Neural cell (in vitro differentiated cells): ENCODE measurements at regions not wholly inside any gene's neighbourhood (a gene's known extent, or its start where the extent isn't known, plus 50 kb on each side); places are given as distances from the start of the nearest gene placed in this dataset.
A peak's percentile ranks its signal among the peaks of the same experiment; 100 is the strongest.

ENCODE experiments used
- H2AFZ ChIP-seq: fragments of 200-600, 300-800 bp; sonication (generic), shearing (Covaris generic); 2 replicates; pipeline ENCODE4 v1.6.0; 2014; ENCODE audit warnings: low read depth, mild to moderate bottlenecking, antibody characterized with exemption, low read length, moderate library complexity
- H3F3A ChIP-seq: fragments of 200-600 bp; shearing (Covaris generic); 2 replicates; pipeline ENCODE4 v1.6.1; 2016; ENCODE audit warnings: mild to moderate bottlenecking, moderate library complexity, mixed read lengths, antibody characterized with exemption, low read length; ENCODE audit not compliant: insufficient read depth, poor library complexity, severe bottlenecking
- H3K27ac ChIP-seq: fragments of 200-600, 300-800 bp; sonication (generic), shearing (Covaris generic); 2 replicates; pipeline ENCODE4 v1.5.1; 2014; ENCODE audit warnings: mild to moderate bottlenecking, low read length, moderate library complexity
- H3K27me3 ChIP-seq: fragments of 300-800, 200-600 bp; sonication (generic), shearing (Covaris generic); 2 replicates; pipeline ENCODE4 v1.6.0; 2014; ENCODE audit warnings: mild to moderate bottlenecking, low read depth, low read length, moderate library complexity; ENCODE audit not compliant: insufficient read depth
- H3K36me3 ChIP-seq: fragments of 300-800, 200-600 bp; sonication (generic), shearing (Covaris generic); 2 replicates; pipeline ENCODE4 v1.5.1; 2014; ENCODE audit warnings: mild to moderate bottlenecking, antibody characterized with exemption, low read length, moderate library complexity; ENCODE audit not compliant: insufficient read depth
- H3K4me2 ChIP-seq: fragments of 300-800, 200-600 bp; sonication (generic), shearing (Covaris generic); 2 replicates; pipeline ENCODE4 v1.6.0; 2014; ENCODE audit warnings: mild to moderate bottlenecking, low read length
- H3K4me3 ChIP-seq: fragments of 300-800, 200-600 bp; sonication (generic), shearing (Covaris generic); 2 replicates; pipeline ENCODE4 v1.5.1; 2014; ENCODE audit warnings: mild to moderate bottlenecking, low read length, moderate library complexity
- H3K79me2 ChIP-seq: fragments of 200-600 bp; shearing (Covaris generic); replicated peaks from 2 replicates; pipeline ENCODE4 v1.6.0; 2014; ENCODE audit warnings: mild to moderate bottlenecking, low read length, moderate library complexity; ENCODE audit not compliant: insufficient read depth
- H3K9ac ChIP-seq: fragments of 300-800, 200-600 bp; sonication (generic), shearing (Covaris generic); 2 replicates; pipeline ENCODE4 v1.6.1; 2016; ENCODE audit warnings: mild to moderate bottlenecking, low read length, mixed read lengths
- H3K9me2 ChIP-seq: fragments of 200-600 bp; shearing (Covaris generic); 2 replicates; pipeline ENCODE4 v1.6.1; 2016; ENCODE audit warnings: mild to moderate bottlenecking, low read length, mixed read lengths; ENCODE audit not compliant: insufficient read depth
- H3K9me3 ChIP-seq: fragments of 200-600, 300-800 bp; sonication (generic), shearing (Covaris generic); 2 replicates; pipeline ENCODE4 v1.6.1; 2016; ENCODE audit warnings: mild to moderate bottlenecking, mixed run types, low read length, moderate library complexity, mixed read lengths
- H4K20me1 ChIP-seq: fragments of 200-600 bp; shearing (Covaris generic); 2 replicates; pipeline ENCODE4 v1.6.1; 2016; ENCODE audit warnings: mild to moderate bottlenecking, mixed run types; ENCODE audit not compliant: insufficient read depth
- EP300 ChIP-seq: fragments of 450-650 bp; conservative IDR thresholded peaks from 2 replicates; pipeline ENCODE4 v1.6.1; 2014; ENCODE audit warnings: antibody characterized with exemption, mild to moderate bottlenecking, moderate library complexity; ENCODE audit not compliant: poor library complexity, severe bottlenecking
- EZH2 ChIP-seq: fragments of 200-600, 300-800 bp; shearing (Covaris generic), sonication (generic); IDR thresholded peaks from 2 replicates; pipeline ENCODE4 v1.6.1; 2014; ENCODE audit warnings: antibody characterized with exemption, low read length, borderline replicate concordance, mild to moderate bottlenecking; ENCODE audit not compliant: insufficient read depth, poor library complexity, severe bottlenecking
- MXI1 ChIP-seq: fragments of 450-650 bp; conservative IDR thresholded peaks from 2 replicates; pipeline ENCODE4 v1.6.1; 2014; ENCODE audit warnings: antibody characterized with exemption, mild to moderate bottlenecking; ENCODE audit not compliant: poor library complexity, severe bottlenecking
- POLR2AphosphoS5 ChIP-seq: IDR thresholded peaks from 2 replicates; pipeline ENCODE4 v1.6.1; 2012
- RAD21 ChIP-seq: fragments of 450-650 bp; conservative IDR thresholded peaks from 2 replicates; pipeline ENCODE4 v1.6.1; 2014; ENCODE audit warnings: antibody characterized with exemption, mild to moderate bottlenecking, moderate library complexity
- SMC3 ChIP-seq: fragments of 450-650 bp; conservative IDR thresholded peaks from 2 replicates; pipeline ENCODE4 v1.6.1; 2014; ENCODE audit warnings: antibody characterized with exemption, mild to moderate bottlenecking, moderate library complexity; ENCODE audit not compliant: poor library complexity
- TAF1 ChIP-seq: IDR thresholded peaks from 2 replicates; pipeline ENCODE4 v1.6.1; 2012; ENCODE audit warnings: low read depth
- TF ChIP-seq, protein P1 (sequence below): IDR thresholded peaks from 2 replicates; pipeline ENCODE4 v1.6.1; 2012; ENCODE audit warnings: borderline replicate concordance

DNA sequence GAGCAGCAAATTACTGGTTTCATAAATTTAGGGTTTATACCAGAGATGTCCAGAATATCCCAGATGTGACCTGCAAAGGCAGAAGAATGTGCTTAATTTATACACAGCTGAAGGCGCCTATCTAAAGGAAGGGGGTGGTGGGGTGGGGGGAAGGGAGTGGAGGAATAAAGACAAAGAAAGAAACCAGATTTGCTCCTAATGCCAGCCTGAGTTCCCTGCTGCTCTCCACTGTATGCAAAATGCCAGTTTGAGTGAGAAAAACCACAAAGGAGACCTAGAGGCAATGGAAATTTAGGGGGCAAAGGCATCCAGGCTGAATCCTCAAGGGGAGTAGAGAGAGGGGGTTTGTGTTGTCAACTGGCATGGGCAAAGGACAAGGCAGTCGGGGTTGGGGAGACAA, 161.5 kb upstream of the TOX3 start:
- Histone ChIP-seq H3K36me3 (no peaks in the 10 kb centered on the region), H3F3A (no peaks in the 10 kb centered on the region), H3K27ac (peak overlapping the region; percentile 10), H3K79me2 (no peaks in the 10 kb centered on the region), H3K4me2 (no peak overlapping the region), H2AFZ (no peak overlapping the region), H3K9ac (no peak overlapping the region), H3K4me3 (no peak overlapping the region), H3K9me3 (no peaks in the 10 kb centered on the region), H3K9me2 (no peaks in the 10 kb centered on the region), H3K27me3 (no peaks in the 10 kb centered on the region), H4K20me1 (no peaks in the 10 kb centered on the region)
- TF ChIP-seq EZH2 (no peak), TAF1 (no peak), RAD21 (no peak), SMC3 (no peak)

GRCh38 chr16:52707676-52708337, 160.9 kb upstream of the TOX3 start:
- H3K9me2 ChIP-seq, result no peaks in the 10 kb centered on the region
- TF ChIP-seq SMC3 (peak; percentile 13), POLR2AphosphoS5 (no peak), RAD21 (peak; percentile 21), EZH2 (no peak), MXI1 (no peak)
- TF ChIP-seq, protein P1, sequence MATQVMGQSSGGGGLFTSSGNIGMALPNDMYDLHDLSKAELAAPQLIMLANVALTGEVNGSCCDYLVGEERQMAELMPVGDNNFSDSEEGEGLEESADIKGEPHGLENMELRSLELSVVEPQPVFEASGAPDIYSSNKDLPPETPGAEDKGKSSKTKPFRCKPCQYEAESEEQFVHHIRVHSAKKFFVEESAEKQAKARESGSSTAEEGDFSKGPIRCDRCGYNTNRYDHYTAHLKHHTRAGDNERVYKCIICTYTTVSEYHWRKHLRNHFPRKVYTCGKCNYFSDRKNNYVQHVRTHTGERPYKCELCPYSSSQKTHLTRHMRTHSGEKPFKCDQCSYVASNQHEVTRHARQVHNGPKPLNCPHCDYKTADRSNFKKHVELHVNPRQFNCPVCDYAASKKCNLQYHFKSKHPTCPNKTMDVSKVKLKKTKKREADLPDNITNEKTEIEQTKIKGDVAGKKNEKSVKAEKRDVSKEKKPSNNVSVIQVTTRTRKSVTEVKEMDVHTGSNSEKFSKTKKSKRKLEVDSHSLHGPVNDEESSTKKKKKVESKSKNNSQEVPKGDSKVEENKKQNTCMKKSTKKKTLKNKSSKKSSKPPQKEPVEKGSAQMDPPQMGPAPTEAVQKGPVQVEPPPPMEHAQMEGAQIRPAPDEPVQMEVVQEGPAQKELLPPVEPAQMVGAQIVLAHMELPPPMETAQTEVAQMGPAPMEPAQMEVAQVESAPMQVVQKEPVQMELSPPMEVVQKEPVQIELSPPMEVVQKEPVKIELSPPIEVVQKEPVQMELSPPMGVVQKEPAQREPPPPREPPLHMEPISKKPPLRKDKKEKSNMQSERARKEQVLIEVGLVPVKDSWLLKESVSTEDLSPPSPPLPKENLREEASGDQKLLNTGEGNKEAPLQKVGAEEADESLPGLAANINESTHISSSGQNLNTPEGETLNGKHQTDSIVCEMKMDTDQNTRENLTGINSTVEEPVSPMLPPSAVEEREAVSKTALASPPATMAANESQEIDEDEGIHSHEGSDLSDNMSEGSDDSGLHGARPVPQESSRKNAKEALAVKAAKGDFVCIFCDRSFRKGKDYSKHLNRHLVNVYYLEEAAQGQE, result peak; percentile 16
- H3K4me3 ChIP-seq, result no peak overlapping the region

GRCh38 chr16:52705122-52705521, 158.2 kb upstream of the TOX3 start:
- TF ChIP-seq EP300 (no peak), RAD21 (no peak)
- TF ChIP-seq, protein P1, result no peak
- Histone ChIP-seq H3K36me3 (no peaks in the 10 kb centered on the region), H3K9me3 (no peaks in the 10 kb centered on the region), H3F3A (no peaks in the 10 kb centered on the region), H3K79me2 (no peaks in the 10 kb centered on the region), H3K27ac (no peak overlapping the region), H2AFZ (no peak overlapping the region), H3K4me3 (no peak overlapping the region), H3K4me2 (no peak overlapping the region), H3K27me3 (no peaks in the 10 kb centered on the region), H3K9ac (no peak overlapping the region), H3K9me2 (no peaks in the 10 kb centered on the region), H4K20me1 (no peaks in the 10 kb centered on the region)

More at GRCh38 chr16:52707676-52708337, 160.9 kb upstream of the TOX3 start:
- no peak overlapping the region for H2AFZ ChIP-seq
- no peaks in the 10 kb centered on the region for H3K9me3 ChIP-seq
- no peaks in the 10 kb centered on the region for H3K36me3 ChIP-seq
- H3K27me3 ChIP-seq, result no peaks in the 10 kb centered on the region
- peak overlapping the region; percentile 10 for H3K27ac ChIP-seq
- H3K9ac ChIP-seq, result no peak overlapping the region
- H3K79me2 ChIP-seq, result no peaks in the 10 kb centered on the region
- no peaks in the 10 kb centered on the region for H3F3A ChIP-seq
- no peaks in the 10 kb centered on the region for H4K20me1 ChIP-seq
- no peak overlapping the region for H3K4me2 ChIP-seq
